GM12872 (cell line): ENCODE measurements at regions not wholly inside any gene's neighbourhood (a gene's known extent, or its start where the extent isn't known, plus 50 kb on each side); places are given as distances from the start of the nearest gene placed in this dataset.

ENCODE experiments used
- CTCF ChIP-seq: IDR thresholded peaks from 3 replicates; pipeline ENCODE4 v1.5.1; 2011; ENCODE audit warnings: low read depth, mild to moderate bottlenecking, low read length, moderate library complexity; ENCODE audit not compliant: insufficient read depth

- no peak for TF ChIP-seq CTCF
Observed at GRCh38 chr6:28725890-28726348, 197.9 kb downstream of the TRIM27 start.

- no peak for TF ChIP-seq CTCF
Observed at GRCh38 chr6:28726569-28727309, 197.0 kb downstream of the TRIM27 start.

- TF ChIP-seq CTCF = no peak
Observed at GRCh38 chr6:28727559-28728211, 196.1 kb downstream of the TRIM27 start.

- TF ChIP-seq CTCF = no peak
Observed at GRCh38 chr6:28729501-28730402, 194.0 kb downstream of the TRIM27 start.

- no peak for TF ChIP-seq CTCF
Observed at GRCh38 chr6:28732052-28732451, 191.7 kb downstream of the TRIM27 start.

GRCh38 chr6:28734443-28734959, 189.3 kb downstream of the TRIM27 start:
- TF ChIP-seq CTCF = no peak

- TF ChIP-seq CTCF = no peak
Observed at GRCh38 chr6:28736121-28736520, 187.7 kb downstream of the TRIM27 start.
